NB4 (cell line): ENCODE measurements at regions not wholly inside any gene's neighbourhood (a gene's known extent, or its start where the extent isn't known, plus 50 kb on each side); places are given as distances from the start of the nearest gene placed in this dataset.

ENCODE experiments used
- POLR2A ChIP-seq: IDR thresholded peaks from 2 replicates; pipeline ENCODE4 v1.6.1; 2011; ENCODE audit warnings: mild to moderate bottlenecking; ENCODE audit not compliant: insufficient read length; ENCODE audit errors: extremely low read depth
- TF ChIP-seq, protein P1 (sequence below): IDR thresholded peaks from one replicate; pipeline ENCODE4 v1.5.1; 2012; ENCODE audit warnings: low read depth, low read length
- TF ChIP-seq, protein P2 (sequence below): IDR thresholded peaks from 2 replicates; pipeline ENCODE4 v1.6.1; 2011; ENCODE audit warnings: low read depth, low read length

DNA sequence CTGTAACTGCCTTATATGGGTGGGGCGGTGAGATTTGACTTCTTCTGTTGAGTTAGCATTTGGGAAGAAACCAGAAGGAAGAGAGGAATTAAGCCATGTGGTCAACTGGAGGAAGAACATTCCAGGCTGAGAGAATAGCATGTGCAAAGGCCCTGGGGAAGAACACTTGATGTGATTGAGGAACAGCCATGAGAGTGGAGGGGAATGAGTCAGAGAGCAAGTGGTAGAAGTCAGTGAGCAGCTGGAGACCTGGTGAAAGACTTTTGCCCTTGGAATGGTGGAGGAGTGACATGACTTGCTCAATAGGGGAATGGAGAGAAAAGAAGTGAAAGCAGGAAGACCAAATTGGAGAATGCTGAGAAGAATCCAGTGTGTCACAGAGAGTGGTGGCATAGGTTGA is 327.8 kb upstream of the HAND2 start:
- TF ChIP-seq, protein P1, sequence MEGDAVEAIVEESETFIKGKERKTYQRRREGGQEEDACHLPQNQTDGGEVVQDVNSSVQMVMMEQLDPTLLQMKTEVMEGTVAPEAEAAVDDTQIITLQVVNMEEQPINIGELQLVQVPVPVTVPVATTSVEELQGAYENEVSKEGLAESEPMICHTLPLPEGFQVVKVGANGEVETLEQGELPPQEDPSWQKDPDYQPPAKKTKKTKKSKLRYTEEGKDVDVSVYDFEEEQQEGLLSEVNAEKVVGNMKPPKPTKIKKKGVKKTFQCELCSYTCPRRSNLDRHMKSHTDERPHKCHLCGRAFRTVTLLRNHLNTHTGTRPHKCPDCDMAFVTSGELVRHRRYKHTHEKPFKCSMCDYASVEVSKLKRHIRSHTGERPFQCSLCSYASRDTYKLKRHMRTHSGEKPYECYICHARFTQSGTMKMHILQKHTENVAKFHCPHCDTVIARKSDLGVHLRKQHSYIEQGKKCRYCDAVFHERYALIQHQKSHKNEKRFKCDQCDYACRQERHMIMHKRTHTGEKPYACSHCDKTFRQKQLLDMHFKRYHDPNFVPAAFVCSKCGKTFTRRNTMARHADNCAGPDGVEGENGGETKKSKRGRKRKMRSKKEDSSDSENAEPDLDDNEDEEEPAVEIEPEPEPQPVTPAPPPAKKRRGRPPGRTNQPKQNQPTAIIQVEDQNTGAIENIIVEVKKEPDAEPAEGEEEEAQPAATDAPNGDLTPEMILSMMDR, result no peak
- no peak for TF ChIP-seq POLR2A
- TF ChIP-seq, protein P2, sequence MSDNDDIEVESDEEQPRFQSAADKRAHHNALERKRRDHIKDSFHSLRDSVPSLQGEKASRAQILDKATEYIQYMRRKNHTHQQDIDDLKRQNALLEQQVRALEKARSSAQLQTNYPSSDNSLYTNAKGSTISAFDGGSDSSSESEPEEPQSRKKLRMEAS, result no peak
